HepG2 (cell line): ENCODE measurements at regions not wholly inside any gene's neighbourhood (a gene's known extent, or its start where the extent isn't known, plus 50 kb on each side); places are given as distances from the start of the nearest gene placed in this dataset.

Experiments used
- ATAC-seq: fragments of 200-7000 bp; cut with Tn5 transposase; 3 replicates; pipeline ENCODE4 v1.9.1; 2020; ENCODE audit warnings: mild to moderate bottlenecking, moderate library complexity
- BruUV-seq: library from RNA; stranded (reverse); fragments of 400-500 nt; replicated peaks from 2 replicates; lab custom pipeline; 2021; lab: Mats Ljungman, UMichigan
- CTCF ChIA-PET: fragments of 300-600 bp; formaldehyde crosslinking; extraction: SDS; loops from one replicate; lab custom pipeline; 2021; ENCODE audit warnings: low total read pairs, inconsistent platforms, low intra/inter-chr PET ratio; lab: Yijun Ruan, JAX
- POLR2A ChIA-PET: fragments of 350-600 bp; sonication (Branson Sonifier 250); formaldehyde crosslinking; loops from one replicate; lab custom pipeline; 2020; ENCODE audit warnings: antibody characterized with exemption, inconsistent platforms; lab: Yijun Ruan, JAX
- DNase-seq: peaks from one replicate; pipeline ENCODE4 v3.0.0-alpha.2; 2015; ENCODE audit warnings: low spot score
- FAIRE-seq: peaks from 3 replicates; lab custom pipeline; 2011; peaks lifted over from hg19 to GRCh38; lab: Jason Lieb, UNC
- H2AFZ ChIP-seq: one replicate; pipeline ENCODE4 v1.6.1; 2011; ENCODE audit warnings: low read length, inconsistent platforms
- H3K27ac ChIP-seq: fragments of 300-600 bp; 3 replicates; pipeline ENCODE4 v1.8.0; 2011; ENCODE audit warnings: mixed run types, mild to moderate bottlenecking, mixed read lengths, low read length, inconsistent platforms; ENCODE audit not compliant: insufficient read depth; ENCODE audit errors: extremely low read length
- H3K27me3 ChIP-seq, 2 experiments: fragments of 200-600 bp in 1 of 2; 2 replicates in 1 of 2; 3 replicates in 1 of 2; pipeline versions ENCODE4 v1.6.0 to v1.8.0; 2011; ENCODE audit warnings: low read length in 2 of 2, mild to moderate bottlenecking in 2 of 2, moderate library complexity in 2 of 2, inconsistent platforms in 1 of 2; ENCODE audit not compliant: insufficient read depth in 2 of 2, control insufficient read depth in 1 of 2
- H3K36me3 ChIP-seq, 2 experiments: fragments of 200-600 bp in 1 of 2; replicated peaks in 1 of 2; 2 replicates in 1 of 2; 3 replicates in 1 of 2; pipeline versions ENCODE4 v1.5.1 to v1.8.0; 2011; ENCODE audit warnings: low read length in 2 of 2, inconsistent platforms in 1 of 2; ENCODE audit not compliant: insufficient read depth in 2 of 2, control insufficient read depth in 1 of 2
- H3K4me1 ChIP-seq: 2 replicates; pipeline ENCODE4 v1.5.1; 2012; ENCODE audit warnings: low read length, inconsistent platforms; ENCODE audit not compliant: insufficient read depth
- H3K4me2 ChIP-seq: 2 replicates; pipeline ENCODE4 v1.6.0; 2011; ENCODE audit warnings: low read depth, low read length, inconsistent platforms
- H3K4me3 ChIP-seq, 3 experiments: fragments of 200-600 bp in 1 of 3; sonication (generic), shearing (Covaris generic) in 1 of 3; replicated peaks in 1 of 3; 2 replicates each; pipeline ENCODE4 v1.5.1; 2011 to 2016; ENCODE audit warnings: low read length in 3 of 3, inconsistent platforms in 2 of 3, low read depth in 2 of 3, mild to moderate bottlenecking in 2 of 3, control low read depth in 1 of 3, mixed read lengths in 1 of 3; ENCODE audit not compliant: insufficient read depth in 1 of 3
- H3K79me2 ChIP-seq: one replicate; pipeline ENCODE4 v1.6.1; 2011; ENCODE audit warnings: low read length, inconsistent platforms; ENCODE audit not compliant: insufficient read depth
- H3K9ac ChIP-seq: 2 replicates; pipeline ENCODE4 v1.6.0; 2011; ENCODE audit warnings: mild to moderate bottlenecking, low read depth, low read length, inconsistent platforms; ENCODE audit not compliant: insufficient read depth
- H3K9me3 ChIP-seq: 2 replicates; pipeline ENCODE4 v1.5.1; 2012; ENCODE audit warnings: mild to moderate bottlenecking, low read length
- H4K20me1 ChIP-seq: 2 replicates; pipeline ENCODE4 v1.6.0; 2011; ENCODE audit warnings: inconsistent platforms, mild to moderate bottlenecking, low read length, moderate library complexity; ENCODE audit not compliant: insufficient read depth
- ATF6 ChIP-seq: sonication (generic); formaldehyde crosslinking; conservative IDR thresholded peaks from 2 replicates; pipeline ENCODE4 v1.4.0; 2020; ENCODE audit warnings: missing genetic modification reagents
- ATF7 ChIP-seq, 2 experiments: fragments of 450-650 bp in 1 of 2; sonication (generic) in 1 of 2; formaldehyde crosslinking in 1 of 2; IDR thresholded peaks; 2 replicates each; pipeline versions ENCODE4 v1.4.0 to v1.6.1; 2016 to 2020; ENCODE audit warnings: antibody characterized with exemption in 1 of 2, mild to moderate bottlenecking in 1 of 2, missing genetic modification reagents in 1 of 2
- DDIT3 ChIP-seq: sonication (generic); formaldehyde crosslinking; IDR thresholded peaks from 2 replicates; pipeline ENCODE4 v1.4.0; 2020; ENCODE audit warnings: mild to moderate bottlenecking, missing genetic modification reagents
- GPN1 ChIP-seq: sonication (generic); formaldehyde crosslinking; IDR thresholded peaks from 2 replicates; pipeline ENCODE4 v1.5.1; 2020; ENCODE audit warnings: missing genetic modification reagents, borderline replicate concordance
- MAX ChIP-seq: IDR thresholded peaks from 2 replicates; pipeline ENCODE4 v1.6.1; 2012; ENCODE audit warnings: inconsistent platforms
- MXD3 ChIP-seq: IDR thresholded peaks from 2 replicates; pipeline ENCODE4 v1.6.1; 2016; ENCODE audit warnings: mild to moderate bottlenecking, missing biosample characterization, missing genetic modification reagents
- NFIB ChIP-seq: sonication (generic); formaldehyde crosslinking; IDR thresholded peaks from 2 replicates; pipeline ENCODE4 v1.9.0; 2021; ENCODE audit warnings: missing genetic modification reagents, mild to moderate bottlenecking, borderline replicate concordance
- NKX3-1 ChIP-seq: sonication (generic); formaldehyde crosslinking; IDR thresholded peaks from 2 replicates; pipeline ENCODE4 v1.5.0; 2020; ENCODE audit warnings: missing genetic modification reagents
- RFX1 ChIP-seq: fragments of 450-650 bp; IDR thresholded peaks from 2 replicates; pipeline ENCODE4 v1.6.1; 2017
- SIX4 ChIP-seq: sonication (generic); formaldehyde crosslinking; IDR thresholded peaks from 2 replicates; pipeline ENCODE4 v1.4.0; 2020; ENCODE audit warnings: missing genetic modification reagents
- SPEN ChIP-seq: sonication (generic); formaldehyde crosslinking; IDR thresholded peaks from 2 replicates; pipeline ENCODE4 v1.5.1; 2020; ENCODE audit warnings: low read depth, mild to moderate bottlenecking, missing genetic modification reagents
- SRY ChIP-seq: sonication (generic); formaldehyde crosslinking; IDR thresholded peaks from 2 replicates; pipeline ENCODE4 v1.8.0; 2022; ENCODE audit warnings: mild to moderate bottlenecking, missing genetic modification reagents
- ZFP90 ChIP-seq: sonication (generic); formaldehyde crosslinking; IDR thresholded peaks from 2 replicates; pipeline ENCODE4 v1.8.0; 2022; ENCODE audit warnings: missing genetic modification reagents, mild to moderate bottlenecking, inconsistent platforms, borderline replicate concordance
- ZNF24 ChIP-seq: fragments of 450-650 bp; IDR thresholded peaks from 2 replicates; pipeline ENCODE4 v1.6.1; 2017; ENCODE audit warnings: antibody characterized with exemption, mild to moderate bottlenecking
- ZNF382 ChIP-seq: sonication (generic); formaldehyde crosslinking; IDR thresholded peaks from 2 replicates; pipeline ENCODE4 v1.5.0; 2020; ENCODE audit warnings: missing genetic modification reagents, mild to moderate bottlenecking, borderline replicate concordance
- ZNF674 ChIP-seq: sonication (generic); formaldehyde crosslinking; IDR thresholded peaks from 2 replicates; pipeline ENCODE4 v1.5.0; 2020; ENCODE audit warnings: low read depth, mild to moderate bottlenecking, missing genetic modification reagents
- ZNF691 ChIP-seq: sonication (generic); formaldehyde crosslinking; IDR thresholded peaks from 2 replicates; pipeline ENCODE4 v1.4.0; 2020; ENCODE audit warnings: missing genetic modification reagents, low read depth, mild to moderate bottlenecking, borderline replicate concordance
- ZNF766 ChIP-seq: sonication (generic); formaldehyde crosslinking; IDR thresholded peaks from 2 replicates; pipeline ENCODE4 v1.5.0; 2020; ENCODE audit warnings: missing genetic modification reagents, borderline replicate concordance
- ZNF841 ChIP-seq: sonication (generic); formaldehyde crosslinking; IDR thresholded peaks from 2 replicates; pipeline ENCODE4 v1.8.1; 2023; ENCODE audit warnings: missing genetic modification reagents, borderline replicate concordance
- whole genome bisulfite sequencing: methylation state at CpG from one replicate; pipeline ENCODE4 v1.1.6; 2017; ENCODE audit warnings: low lambda C conversion rate; 5-methylcytosine and 5-hydroxymethylcytosine counted together
- in situ Hi-C: cut with HindIII; loops from 2 replicates; pipeline ENCODE4 v1.10.0; 2017; ENCODE audit warnings: low pct_unique_long_range_greater_than_20kb; ENCODE audit not compliant: extremely low pct_ligation_motif_present
- intact Hi-C: fragments of 100-400 bp; cut with micrococcal nuclease; formaldehyde crosslinking; loops from one replicate; pipeline ENCODE4 v1.10.0; 2022; ENCODE audit not compliant: unreplicated experiment

GRCh38 chr3:159380891-159381290 lies 579.0 kb downstream of the MFSD1 start:
- Histone ChIP-seq H3K27ac (no peak overlapping the region), H3K4me1 (no peaks in the 10 kb centered on the region), H3K4me3 (no peak overlapping the region), H3K27me3 (no peaks in the 10 kb centered on the region), H3K4me2 (no peak overlapping the region), H4K20me1 (no peaks in the 10 kb centered on the region), H2AFZ (no peak overlapping the region), H3K36me3 (no peaks in the 10 kb centered on the region), H3K9ac (no peak overlapping the region), H3K9me3 (no peaks in the 10 kb centered on the region), H3K79me2 (no peaks in the 10 kb centered on the region)
- CTCF ChIA-PET, result no interaction called here
- no peak for TF ChIP-seq GPN1 (CRISPR knock-in tag)
- no peak for TF ChIP-seq ATF6
- TF ChIP-seq ZNF841 (CRISPR knock-in tag), result no peak
- TF ChIP-seq ZNF382 (CRISPR knock-in tag), result no peak
- TF ChIP-seq ZNF674 (CRISPR knock-in tag), result no peak
- TF ChIP-seq SPEN, result no peak
- TF ChIP-seq ATF7 (IDR thresholded peaks at IDR 0.05), result no peak
- TF ChIP-seq ATF7 (CRISPR knock-in tag; IDR thresholded peaks at IDR 0.05), result no peak
- no peak for TF ChIP-seq ZFP90 (CRISPR knock-in tag)
- TF ChIP-seq NKX3-1 (CRISPR knock-in tag), result no peak
- TF ChIP-seq MAX, result no peak
- no peak for TF ChIP-seq ZNF24
- TF ChIP-seq SRY, result no peak
- TF ChIP-seq RFX1, result no peak
- TF ChIP-seq ZNF691 (CRISPR knock-in tag), result no peak
- no peak for TF ChIP-seq MXD3 (CRISPR knock-in tag)
- no peak for TF ChIP-seq NFIB (CRISPR knock-in tag)
- TF ChIP-seq SIX4 (CRISPR knock-in tag), result no peak
- no peak for TF ChIP-seq DDIT3 (CRISPR knock-in tag)
- TF ChIP-seq ZNF766, result no peak
- in situ Hi-C loops (no loop called here), intact Hi-C loops (no loop called here)
- 8% methylated on average over 4 of the region's 4 CpGs for WGBS
- BruUV-seq, result no TSS peak
- no peak for ATAC-seq
- POLR2A ChIA-PET, result no interaction called here
- DNase-seq, result no peak
- FAIRE-seq, result no peak
